ENCODE measurements at regions not wholly inside any gene's neighbourhood (a gene's known extent, or its start where the extent isn't known, plus 50 kb on each side); places are given as distances from the start of the nearest gene placed in this dataset.

DNA sequence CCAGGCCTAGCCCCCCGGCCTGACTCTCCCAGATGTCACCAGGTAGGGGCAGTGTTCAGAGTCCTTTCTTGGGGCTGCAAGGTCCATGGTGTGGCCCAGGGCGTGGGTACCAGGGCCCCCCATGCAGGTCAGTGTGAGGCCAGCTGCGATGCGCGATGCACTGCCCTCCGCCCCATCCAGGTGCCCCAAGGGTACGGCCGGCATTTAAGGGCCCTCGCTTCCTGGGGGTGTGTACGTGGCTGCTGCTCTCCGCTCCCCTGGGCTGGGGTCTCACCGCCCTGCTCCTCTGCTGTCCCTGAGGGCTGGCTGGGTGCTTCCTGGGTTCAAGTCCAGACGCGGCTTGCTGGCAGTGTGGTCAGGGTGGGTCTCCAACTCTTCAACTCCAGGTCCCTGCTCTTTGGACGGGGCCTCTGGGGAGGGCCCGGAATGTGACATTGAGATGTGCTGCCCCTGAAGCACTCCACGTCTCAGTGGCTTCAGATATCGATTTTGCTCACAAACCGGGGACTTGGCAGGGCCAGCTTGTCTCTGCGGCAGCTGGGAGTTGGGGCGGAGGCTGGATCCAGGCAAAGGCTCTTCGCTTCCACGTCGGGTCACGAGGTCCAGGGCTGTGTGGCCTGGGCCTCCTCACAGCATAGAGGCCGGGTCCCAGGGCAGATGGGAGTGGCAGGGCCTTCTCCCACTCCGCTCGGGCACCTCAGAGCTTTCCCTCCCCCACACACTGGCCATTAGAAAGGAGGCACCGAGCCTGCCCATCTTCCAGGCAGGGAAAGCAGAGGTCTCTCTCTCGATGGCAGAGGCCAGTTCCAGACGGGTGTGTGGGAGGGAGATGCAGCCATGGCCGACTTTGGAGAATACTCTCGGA is 93.2 kb downstream of the UNCX start:
- no peak overlapping the region for H3K4me3 ChIP-seq (ENCODE audit: low read depth, low read length)
- TF ChIP-seq CTCF (IDR thresholded peaks at IDR 0.05; ENCODE audit: control insufficient read depth, extremely low read depth, insufficient read depth), result no peak
- DNase-seq (ENCODE audit: low read depth), result no peak

GRCh38 chr7:1326511-1326785 is 93.8 kb downstream of the UNCX start:
- H3K4me3 ChIP-seq (ENCODE audit: low read depth, low read length), result no peak overlapping the region
- no peak for DNase-seq (ENCODE audit: low read depth)
- no peak for TF ChIP-seq CTCF (IDR thresholded peaks at IDR 0.05; ENCODE audit: control insufficient read depth, extremely low read depth, insufficient read depth)

- DNase-seq (ENCODE audit: low read depth), result no peak
- no peak for TF ChIP-seq CTCF (IDR thresholded peaks at IDR 0.05; ENCODE audit: control insufficient read depth, extremely low read depth, insufficient read depth)
- H3K4me3 ChIP-seq (ENCODE audit: low read depth, low read length), result no peak overlapping the region
These were observed 96.6 kb downstream of the UNCX start for GRCh38 chr7:1329261-1329660.

DNA sequence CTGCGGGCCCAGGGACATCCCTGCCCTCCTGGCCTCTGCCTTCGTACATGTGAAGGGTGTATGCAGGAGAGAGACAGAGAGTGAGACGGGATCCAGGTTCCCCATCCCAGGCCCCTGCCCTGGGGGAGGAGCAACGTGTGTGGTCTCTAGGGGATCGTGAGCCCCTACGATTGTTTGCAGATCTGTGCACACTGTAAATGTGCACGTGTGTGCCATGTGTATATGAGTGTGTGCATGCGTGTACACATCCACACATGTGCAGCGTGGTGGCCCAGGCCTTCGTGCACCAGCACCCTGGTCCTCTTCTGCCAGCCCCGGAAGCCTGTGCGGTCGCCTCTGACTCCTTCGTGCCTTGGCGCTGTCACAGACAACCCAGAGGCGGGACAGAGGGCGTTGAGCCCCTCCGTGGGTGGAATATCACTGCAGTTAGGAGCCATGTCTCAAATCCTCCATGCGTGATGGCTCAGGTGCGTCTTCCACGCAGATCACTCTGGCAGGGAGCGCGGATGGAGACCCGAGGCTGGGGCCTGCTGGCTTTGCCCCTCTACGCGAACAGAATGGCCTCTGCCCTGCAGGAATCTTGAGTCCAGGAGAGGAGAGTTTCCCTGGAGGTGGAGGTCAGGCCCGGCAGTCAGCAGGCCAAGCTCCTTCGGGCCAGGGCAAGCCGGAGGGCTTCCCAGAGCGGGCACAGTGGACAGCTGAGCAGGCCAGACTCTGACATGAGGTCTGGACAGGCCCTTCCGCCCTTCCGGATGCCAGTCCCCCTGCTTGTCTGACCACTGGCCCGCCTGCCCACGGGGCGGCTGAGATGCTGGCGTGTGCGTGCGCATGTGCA is 97.5 kb downstream of the UNCX start:
- DNase-seq (ENCODE audit: low read depth), result no peak
- no peak for TF ChIP-seq CTCF (IDR thresholded peaks at IDR 0.05; ENCODE audit: control insufficient read depth, extremely low read depth, insufficient read depth)
- no peak overlapping the region for H3K4me3 ChIP-seq (ENCODE audit: low read depth, low read length)

- no peak for DNase-seq (ENCODE audit: low read depth)
- no peak overlapping the region for H3K4me3 ChIP-seq (ENCODE audit: low read depth, low read length)
- TF ChIP-seq CTCF (IDR thresholded peaks at IDR 0.05; ENCODE audit: control insufficient read depth, extremely low read depth, insufficient read depth), result no peak
These were observed 98.2 kb downstream of the UNCX start for GRCh38 chr7:1330801-1331425.

- H3K4me3 ChIP-seq (ENCODE audit: low read depth, low read length), result no peak overlapping the region
These were observed 99.1 kb downstream of the UNCX start for GRCh38 chr7:1331561-1332467.

More at GRCh38 chr7:1331561-1332467, 99.1 kb downstream of the UNCX start:
- no peak for DNase-seq (ENCODE audit: low read depth)
- TF ChIP-seq CTCF (IDR thresholded peaks at IDR 0.05; ENCODE audit: control insufficient read depth, extremely low read depth, insufficient read depth), result no peak

Measured in LNCaP clone FGC (cell line).